HFFc6 (cell line): ENCODE measurements at regions not wholly inside any gene's neighbourhood (a gene's known extent, or its start where the extent isn't known, plus 50 kb on each side); places are given as distances from the start of the nearest gene placed in this dataset.

ENCODE experiments used
- DNase-seq: peaks from one replicate; pipeline ENCODE4 v3.0.0-alpha.2; 2018
- H3K27ac Mint-ChIP-seq: 2 replicates; pipeline ENCODE4 v1.8.0; 2020; ENCODE audit warnings: mild to moderate bottlenecking, mixed read lengths
- H3K27me3 Mint-ChIP-seq: 2 replicates; pipeline ENCODE4 v1.8.0; 2021; ENCODE audit warnings: mild to moderate bottlenecking, moderate library complexity, mixed read lengths; ENCODE audit not compliant: insufficient read depth
- H3K36me3 Mint-ChIP-seq: 2 replicates; pipeline ENCODE4 v1.8.0; 2021; ENCODE audit warnings: low read depth, mixed read lengths
- H3K4me1 Mint-ChIP-seq: 2 replicates; pipeline ENCODE4 v1.8.0; 2020; ENCODE audit warnings: low read depth, mixed read lengths
- H3K4me3 Mint-ChIP-seq: 2 replicates; pipeline ENCODE4 v1.8.0; 2020; ENCODE audit warnings: mild to moderate bottlenecking, moderate library complexity, mixed read lengths
- H3K9me3 Mint-ChIP-seq: 2 replicates; pipeline ENCODE4 v1.8.0; 2020; ENCODE audit warnings: mild to moderate bottlenecking, mixed read lengths
- TF ChIP-seq, protein P1 (sequence below): fragments of 200-600 bp; sonication (generic); IDR thresholded peaks from 2 replicates; pipeline ENCODE4 v1.5.0; 2021; ENCODE audit warnings: antibody characterized with exemption, mild to moderate bottlenecking

DNA sequence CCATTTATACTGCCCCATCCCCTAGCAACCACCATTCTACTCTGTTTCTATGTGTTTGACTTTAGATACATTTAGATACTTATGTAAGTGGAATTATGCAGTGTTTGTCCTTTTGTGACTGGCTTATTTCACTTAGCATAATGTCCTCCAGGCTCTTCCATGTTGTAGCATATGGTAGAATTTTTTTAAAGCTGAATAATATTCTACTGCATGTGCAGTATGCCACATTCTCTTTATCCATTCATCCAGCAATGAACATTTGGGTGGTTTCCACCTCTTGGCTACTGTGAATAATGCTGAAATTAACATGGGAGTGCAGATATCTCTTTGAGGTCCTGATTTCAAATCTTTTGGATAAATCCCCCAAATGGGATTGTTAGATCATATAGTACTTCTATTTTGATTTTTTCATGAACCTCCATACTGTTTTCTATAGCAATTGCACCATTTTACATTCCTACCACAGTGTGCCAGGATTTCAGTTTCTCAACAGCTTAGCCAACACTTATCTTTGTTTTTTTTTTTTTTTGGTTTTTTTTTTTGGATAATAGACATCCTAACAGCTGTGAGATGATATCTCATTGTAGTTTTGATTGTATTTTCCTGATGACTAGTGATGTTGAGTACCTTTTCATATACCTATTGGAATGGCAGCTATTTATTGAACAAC, 105.9 kb upstream of the LNX1 start:
- Mint-ChIP-seq H3K27me3 (no peaks in the 10 kb centered on the region), H3K4me1 (peaks cover 38% of the 10 kb centered on the region), H3K27ac (no peak overlapping the region), H3K36me3 (peaks cover 14% of the 10 kb centered on the region), H3K4me3 (no peak overlapping the region), H3K9me3 (no peaks in the 10 kb centered on the region)
- no peak for DNase-seq
- TF ChIP-seq, protein P1, sequence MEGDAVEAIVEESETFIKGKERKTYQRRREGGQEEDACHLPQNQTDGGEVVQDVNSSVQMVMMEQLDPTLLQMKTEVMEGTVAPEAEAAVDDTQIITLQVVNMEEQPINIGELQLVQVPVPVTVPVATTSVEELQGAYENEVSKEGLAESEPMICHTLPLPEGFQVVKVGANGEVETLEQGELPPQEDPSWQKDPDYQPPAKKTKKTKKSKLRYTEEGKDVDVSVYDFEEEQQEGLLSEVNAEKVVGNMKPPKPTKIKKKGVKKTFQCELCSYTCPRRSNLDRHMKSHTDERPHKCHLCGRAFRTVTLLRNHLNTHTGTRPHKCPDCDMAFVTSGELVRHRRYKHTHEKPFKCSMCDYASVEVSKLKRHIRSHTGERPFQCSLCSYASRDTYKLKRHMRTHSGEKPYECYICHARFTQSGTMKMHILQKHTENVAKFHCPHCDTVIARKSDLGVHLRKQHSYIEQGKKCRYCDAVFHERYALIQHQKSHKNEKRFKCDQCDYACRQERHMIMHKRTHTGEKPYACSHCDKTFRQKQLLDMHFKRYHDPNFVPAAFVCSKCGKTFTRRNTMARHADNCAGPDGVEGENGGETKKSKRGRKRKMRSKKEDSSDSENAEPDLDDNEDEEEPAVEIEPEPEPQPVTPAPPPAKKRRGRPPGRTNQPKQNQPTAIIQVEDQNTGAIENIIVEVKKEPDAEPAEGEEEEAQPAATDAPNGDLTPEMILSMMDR: peak; percentile 22; the same call in 1 of the 2 replicates

DNA sequence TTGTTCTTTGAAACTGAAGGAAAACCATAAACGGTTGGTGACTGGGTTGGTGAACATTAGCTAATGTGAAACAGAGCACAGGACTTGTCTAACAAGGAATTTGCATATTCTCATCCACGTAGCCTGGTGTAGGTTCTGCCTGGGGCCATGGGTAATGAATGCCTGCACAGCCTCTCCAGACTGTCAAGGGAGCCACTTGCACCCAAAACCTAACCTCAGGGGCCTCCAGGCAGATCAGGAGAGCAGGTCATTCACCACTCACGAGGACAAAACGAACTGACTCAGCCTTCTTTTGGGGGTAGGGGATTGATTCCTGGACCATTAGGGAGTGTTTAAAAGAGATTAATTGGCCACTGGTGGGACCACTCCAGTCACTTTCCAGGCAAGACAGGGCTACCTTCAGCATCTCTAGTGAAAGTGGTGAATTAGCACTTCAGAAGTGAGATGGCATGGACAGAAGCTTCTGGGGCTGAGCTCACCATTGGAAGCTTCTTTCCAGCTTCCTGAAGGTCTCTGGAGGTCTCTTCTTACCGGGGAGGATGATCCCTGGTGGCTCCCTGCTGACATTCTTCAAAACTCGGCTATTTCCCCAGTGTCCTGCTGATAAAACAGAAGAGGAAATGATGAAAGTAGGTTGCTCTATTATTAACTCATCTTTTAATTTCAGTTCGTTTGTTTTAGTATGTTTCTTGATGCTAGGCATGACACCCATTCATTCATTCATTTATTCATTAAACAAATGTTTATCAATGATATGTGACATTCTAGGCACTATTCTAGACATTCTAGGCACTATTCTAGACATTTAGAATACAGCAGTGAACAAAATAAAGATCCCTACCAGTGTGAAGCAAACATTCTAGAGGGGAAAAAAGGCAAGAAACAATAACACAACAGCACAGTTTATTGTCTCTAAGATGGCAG, 104.5 kb upstream of the LNX1 start:
- no peaks in the 10 kb centered on the region for H3K9me3 Mint-ChIP-seq
- H3K36me3 Mint-ChIP-seq: peaks cover 13% of the 10 kb centered on the region
- no peak overlapping the region for H3K4me3 Mint-ChIP-seq
- H3K4me1 Mint-ChIP-seq: peaks cover 34% of the 10 kb centered on the region
- no peak for DNase-seq
- no peak overlapping the region for H3K27ac Mint-ChIP-seq
- no peaks in the 10 kb centered on the region for H3K27me3 Mint-ChIP-seq
- TF ChIP-seq, protein P1: no peak

DNA sequence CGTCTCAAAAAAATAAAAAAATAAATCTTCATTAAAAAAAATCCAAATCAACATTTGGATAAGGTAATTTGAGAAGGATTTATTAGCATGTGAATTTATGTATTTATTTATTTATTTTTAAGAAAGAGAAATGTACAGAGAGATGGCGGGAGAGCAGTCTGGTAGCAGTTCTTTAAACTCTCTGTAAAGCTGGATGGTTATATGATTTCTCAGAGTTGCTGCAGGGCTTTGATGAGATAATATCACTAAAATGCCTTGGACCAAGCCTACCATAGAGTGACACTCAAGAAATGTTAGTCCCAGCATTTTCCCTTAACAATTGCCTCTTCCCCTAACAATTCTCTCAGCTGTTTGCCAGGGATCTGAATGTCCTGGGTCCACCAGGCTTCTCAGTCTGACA, 103.4 kb upstream of the LNX1 start:
- H3K27ac Mint-ChIP-seq: no peak overlapping the region
- peaks cover 44% of the 10 kb centered on the region for H3K4me1 Mint-ChIP-seq
- no peaks in the 10 kb centered on the region for H3K9me3 Mint-ChIP-seq
- no peaks in the 10 kb centered on the region for H3K27me3 Mint-ChIP-seq
- TF ChIP-seq, protein P1: no peak
- no peak overlapping the region for H3K4me3 Mint-ChIP-seq
- peaks cover 9% of the 10 kb centered on the region; the same call in 1 of the 2 replicates for H3K36me3 Mint-ChIP-seq
- peak; percentile 13 for DNase-seq

DNA sequence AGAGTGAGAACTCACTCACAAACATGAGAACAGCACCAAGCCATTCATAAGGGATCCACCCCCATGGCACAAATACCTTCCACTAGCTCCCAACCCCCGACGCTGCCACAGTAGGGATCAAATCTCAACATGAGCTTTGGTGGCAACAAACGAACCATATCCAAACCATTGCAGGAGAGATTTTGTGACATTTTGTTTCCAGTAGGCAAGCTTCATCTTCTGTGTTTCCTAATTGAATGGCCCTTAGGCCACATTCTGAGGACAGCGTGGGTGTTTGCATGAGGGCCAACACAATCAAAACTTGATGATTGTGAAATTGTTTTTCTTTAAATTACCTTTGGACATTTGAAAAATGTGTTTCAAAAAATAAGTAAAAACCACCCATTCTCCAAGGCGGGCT, 102.6 kb upstream of the LNX1 start:
- DNase-seq: no peak
- H3K36me3 Mint-ChIP-seq: peaks cover 9% of the 10 kb centered on the region; the same call in 1 of the 2 replicates
- H3K4me3 Mint-ChIP-seq: no peak overlapping the region
- H3K9me3 Mint-ChIP-seq: no peaks in the 10 kb centered on the region
- no peak overlapping the region for H3K27ac Mint-ChIP-seq
- H3K4me1 Mint-ChIP-seq: peaks cover 52% of the 10 kb centered on the region
- TF ChIP-seq, protein P1: no peak
- no peaks in the 10 kb centered on the region; the same call in 1 of the 2 replicates for H3K27me3 Mint-ChIP-seq

DNA sequence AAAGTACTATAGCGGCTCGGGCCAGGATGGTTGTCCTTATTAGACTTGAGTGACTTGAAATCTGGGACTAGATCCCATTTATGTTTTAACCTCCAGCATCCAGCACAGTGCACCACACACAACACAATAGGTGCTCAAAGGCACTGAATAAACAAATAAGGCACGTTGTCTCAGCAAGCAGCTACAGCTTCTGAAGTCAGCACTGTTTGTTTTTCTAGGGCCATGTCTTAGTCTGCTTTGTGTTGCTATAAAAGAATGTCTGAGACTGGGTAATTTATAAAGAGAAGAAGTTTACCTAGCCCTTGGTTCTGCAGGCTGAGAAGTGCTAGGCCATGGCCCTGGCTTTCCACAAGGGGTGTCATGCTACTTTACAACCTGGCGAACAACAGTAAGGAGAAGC, 102.1 kb upstream of the LNX1 start:
- H3K27ac Mint-ChIP-seq: no peak overlapping the region
- peaks cover 54% of the 10 kb centered on the region for H3K4me1 Mint-ChIP-seq
- TF ChIP-seq, protein P1: no peak
- H3K27me3 Mint-ChIP-seq: no peaks in the 10 kb centered on the region; the same call in 1 of the 2 replicates
- no peak overlapping the region for H3K4me3 Mint-ChIP-seq
- H3K9me3 Mint-ChIP-seq: no peaks in the 10 kb centered on the region
- H3K36me3 Mint-ChIP-seq: peaks cover 9% of the 10 kb centered on the region; the same call in 1 of the 2 replicates
- DNase-seq: no peak
